ENCODE measurements at regions not wholly inside any gene's neighbourhood (a gene's known extent, or its start where the extent isn't known, plus 50 kb on each side); places are given as distances from the start of the nearest gene placed in this dataset.

GRCh38 chrX:15906041-15906943 is 51.7 kb upstream of the AP1S2 start:
- H3K9me3 Mint-ChIP-seq = no peaks in the 10 kb centered on the region
- no peak for DNase-seq
- H3K27me3 Mint-ChIP-seq = no peaks in the 10 kb centered on the region
- H3K36me3 Mint-ChIP-seq = no peaks in the 10 kb centered on the region
- no peak overlapping the region for H3K27ac Mint-ChIP-seq
- no peaks in the 10 kb centered on the region for H3K4me1 Mint-ChIP-seq (ENCODE audit: low read depth)
- CTCF ChIA-PET = no interaction called here
- POLR2A ChIA-PET = no interaction called here
- H3K4me3 Mint-ChIP-seq = no peak overlapping the region
- intact Hi-C loops (cut with micrococcal nuclease) = no loop called here

All from activated CD4-positive, alpha-beta memory T cell treated with anti-CD3 and anti-CD28 coated beads for 36 hours (primary cell).